Mesenchymal stem cell (in vitro differentiated cells and primary cell): ENCODE measurements at regions not wholly inside any gene's neighbourhood (a gene's known extent, or its start where the extent isn't known, plus 50 kb on each side); places are given as distances from the start of the nearest gene placed in this dataset.

Experiments
- DNase-seq: peaks from one replicate; pipeline ENCODE4 v3.0.0-alpha.2; 2013
- H2AFZ ChIP-seq: one replicate; pipeline ENCODE4 v1.6.1; 2013; ENCODE audit warnings: low read depth, mild to moderate bottlenecking, control low read depth, inconsistent platforms, low read length, moderate library complexity
- H2AK5ac ChIP-seq: 2 replicates; pipeline ENCODE4 v1.6.1; 2013; ENCODE audit warnings: low read length, moderate library complexity, mild to moderate bottlenecking, inconsistent platforms; ENCODE audit not compliant: severe bottlenecking
- H2BK120ac ChIP-seq: one replicate; pipeline ENCODE4 v1.6.1; 2013; ENCODE audit warnings: low read depth, mild to moderate bottlenecking, inconsistent platforms, low read length, moderate library complexity
- H2BK12ac ChIP-seq, 2 experiments: one replicate each; pipeline ENCODE4 v1.6.1; 2013; ENCODE audit warnings: inconsistent platforms in 2 of 2, low read length in 2 of 2, mild to moderate bottlenecking in 2 of 2, moderate library complexity in 2 of 2, control low read depth in 1 of 2
- H2BK15ac ChIP-seq: one replicate; pipeline ENCODE4 v1.6.1; 2013; ENCODE audit warnings: mild to moderate bottlenecking, low read depth, inconsistent platforms; ENCODE audit not compliant: poor library complexity, severe bottlenecking
- H2BK5ac ChIP-seq: 2 replicates; pipeline ENCODE4 v1.6.1; 2013; ENCODE audit warnings: low read depth, mild to moderate bottlenecking, low read length, control low read depth, inconsistent platforms; ENCODE audit not compliant: poor library complexity, severe bottlenecking
- H3K14ac ChIP-seq, 2 experiments: one replicate each; pipeline ENCODE4 v1.6.1; 2013; ENCODE audit warnings: inconsistent platforms in 2 of 2, low read length in 2 of 2, control low read depth in 1 of 2, mild to moderate bottlenecking in 1 of 2, moderate library complexity in 1 of 2
- H3K18ac ChIP-seq, 2 experiments: one replicate each; pipeline ENCODE4 v1.6.1; 2013; ENCODE audit warnings: inconsistent platforms in 2 of 2, low read length in 2 of 2, control low read depth in 1 of 2, low read depth in 1 of 2, mild to moderate bottlenecking in 1 of 2
- H3K23ac ChIP-seq, 2 experiments: one replicate each; pipeline ENCODE4 v1.6.1; 2013; ENCODE audit warnings: inconsistent platforms in 2 of 2, low read length in 2 of 2, mild to moderate bottlenecking in 2 of 2, moderate library complexity in 2 of 2, control low read depth in 1 of 2
- H3K27ac ChIP-seq: 2 replicates; pipeline ENCODE4 v1.5.1; 2013; ENCODE audit warnings: mild to moderate bottlenecking, moderate library complexity, low read length, control low read depth, inconsistent platforms; ENCODE audit not compliant: poor library complexity, severe bottlenecking
- H3K27me3 ChIP-seq, 2 experiments: 2 replicates each; pipeline versions ENCODE4 v1.6.1 to v1.7.0; 2013; ENCODE audit warnings: low read length in 2 of 2, mild to moderate bottlenecking in 2 of 2, moderate library complexity in 2 of 2, control low read depth in 1 of 2, inconsistent platforms in 1 of 2; ENCODE audit not compliant: control insufficient read depth in 1 of 2, insufficient read depth in 1 of 2
- H3K36me3 ChIP-seq, 2 experiments: 2 replicates each; pipeline versions ENCODE4 v1.6.1 to v1.7.0; 2013; ENCODE audit warnings: low read length in 2 of 2, control low read depth in 1 of 2, inconsistent platforms in 1 of 2, low read depth in 1 of 2, mild to moderate bottlenecking in 1 of 2; ENCODE audit not compliant: insufficient read depth in 2 of 2, control insufficient read depth in 1 of 2
- H3K4ac ChIP-seq, 2 experiments: one replicate each; pipeline ENCODE4 v1.6.1; 2013; ENCODE audit warnings: inconsistent platforms in 2 of 2, low read length in 2 of 2, mild to moderate bottlenecking in 2 of 2, moderate library complexity in 2 of 2, control low read depth in 1 of 2, low read depth in 1 of 2
- H3K4me1 ChIP-seq: 2 replicates; pipeline ENCODE4 v1.6.1; 2013; ENCODE audit warnings: low read depth, low read length, control low read depth; ENCODE audit not compliant: control insufficient read depth, insufficient read depth
- H3K4me2 ChIP-seq: 2 replicates; pipeline ENCODE4 v1.6.1; 2013; ENCODE audit warnings: low read length, mild to moderate bottlenecking, inconsistent platforms; ENCODE audit not compliant: poor library complexity, severe bottlenecking
- H3K4me3 ChIP-seq, 2 experiments: 2 replicates each; pipeline versions ENCODE4 v1.5.1 to v1.7.0; 2013; ENCODE audit warnings: low read length in 2 of 2, mild to moderate bottlenecking in 2 of 2, control low read depth in 1 of 2, low read depth in 1 of 2; ENCODE audit not compliant: insufficient read depth in 1 of 2
- H3K79me1 ChIP-seq: replicated peaks from 2 replicates; pipeline ENCODE4 v1.6.1; 2013; ENCODE audit warnings: mild to moderate bottlenecking, control low read depth, low read length, inconsistent platforms; ENCODE audit not compliant: poor library complexity, severe bottlenecking
- H3K9ac ChIP-seq: 2 replicates; pipeline ENCODE4 v1.7.0; 2013; ENCODE audit warnings: mild to moderate bottlenecking, low read length, moderate library complexity
- H3K9me3 ChIP-seq: 2 replicates; pipeline ENCODE4 v1.7.0; 2013; ENCODE audit warnings: mild to moderate bottlenecking, low read length; ENCODE audit not compliant: control insufficient read depth
- H4K8ac ChIP-seq: one replicate; pipeline ENCODE4 v1.6.1; 2013; ENCODE audit warnings: inconsistent platforms, mild to moderate bottlenecking, low read length, moderate library complexity
- H4K91ac ChIP-seq: one replicate; pipeline ENCODE4 v1.6.1; 2013; ENCODE audit warnings: mild to moderate bottlenecking, low read length, inconsistent platforms
- WGBS: methylation state at CpG from one replicate; pipeline ENCODE4 v1.1.7; 2013; ENCODE audit warnings: mixed read lengths; 5-methylcytosine and 5-hydroxymethylcytosine counted together

DNA sequence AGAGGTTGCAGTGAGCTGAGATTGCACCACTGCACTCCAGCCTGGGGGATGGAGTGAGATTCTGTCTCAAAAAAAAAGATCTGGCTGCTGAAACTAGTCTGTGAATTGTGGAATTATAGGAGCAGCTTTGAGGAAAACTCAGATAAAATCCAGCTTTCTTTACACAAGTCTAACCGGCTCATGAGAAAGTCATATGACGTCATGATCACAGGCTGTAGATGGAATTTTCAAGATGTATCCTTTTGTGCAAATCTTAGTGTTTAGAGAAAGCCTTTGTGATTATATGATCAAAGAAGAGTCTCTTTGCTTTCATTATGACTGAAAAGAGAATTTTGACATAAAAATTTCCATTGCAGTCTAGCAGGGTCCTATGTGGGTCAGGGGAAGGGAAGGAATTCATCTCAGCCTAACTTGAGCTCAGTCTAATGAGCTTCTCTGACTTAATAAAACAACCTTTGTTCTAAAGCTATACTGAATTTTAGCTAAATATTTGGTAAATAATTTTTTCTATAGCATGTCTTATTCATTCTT is 90.2 kb upstream of the NCK2 start:
- Histone ChIP-seq H3K18ac (no peak overlapping the region), H3K79me1 (no peaks in the 10 kb centered on the region), H4K8ac (no peak overlapping the region), H3K27me3 (no peaks in the 10 kb centered on the region), H3K9ac (no peak overlapping the region), H4K91ac (no peak overlapping the region), H3K4me2 (no peak overlapping the region), H2AK5ac (no peak overlapping the region), H2AFZ (no peak overlapping the region), H3K4me3 (no peak overlapping the region), H3K23ac (no peak overlapping the region), H3K9me3 (peaks cover 4% of the 10 kb centered on the region), H3K36me3 (no peaks in the 10 kb centered on the region), H3K4me1 (no peaks in the 10 kb centered on the region), H2BK120ac (no peak overlapping the region), H3K4ac (no peak overlapping the region), H3K14ac (no peak overlapping the region), H2BK5ac (no peak overlapping the region), H2BK15ac (no peak overlapping the region), H3K27ac (no peak overlapping the region), H2BK12ac (no peak overlapping the region)
- DNase-seq, result no peak
- 96% methylated on average over 2 of the region's 2 CpGs for WGBS

DNA sequence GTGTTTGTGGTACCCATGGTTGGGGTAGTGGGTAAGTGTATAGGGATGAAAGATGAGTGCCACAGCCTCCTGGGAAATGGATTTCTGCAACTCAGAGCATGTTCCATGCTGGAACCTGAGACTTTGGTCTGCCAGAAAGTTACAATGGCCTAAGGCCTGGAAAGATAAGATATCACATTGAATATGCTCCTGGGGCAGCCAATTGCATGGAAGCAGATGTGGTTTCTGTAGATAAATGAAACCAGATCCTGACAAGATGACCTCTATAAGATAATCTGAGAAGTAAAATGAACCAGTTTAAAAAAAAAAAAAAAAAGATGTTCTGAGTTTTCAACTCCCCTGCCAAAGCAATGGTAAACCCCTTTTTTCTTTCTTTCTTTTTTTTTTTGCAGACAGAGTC is 91.4 kb upstream of the NCK2 start:
- no peak overlapping the region for H3K27ac ChIP-seq
- no peak overlapping the region for H4K8ac ChIP-seq
- H3K9ac ChIP-seq, result no peak overlapping the region
- H3K4me1 ChIP-seq, result no peaks in the 10 kb centered on the region
- no peak overlapping the region for H3K4me3 ChIP-seq
- no peaks in the 10 kb centered on the region for H3K36me3 ChIP-seq
- peak overlapping the region; percentile 27 for H4K91ac ChIP-seq
- H2BK5ac ChIP-seq, result no peak overlapping the region
- no peak overlapping the region for H3K4me2 ChIP-seq
- no peaks in the 10 kb centered on the region for H3K27me3 ChIP-seq
- no peak overlapping the region for H3K14ac ChIP-seq
- no peak overlapping the region for H2BK15ac ChIP-seq
- H2BK120ac ChIP-seq, result no peak overlapping the region
- no peak overlapping the region for H3K23ac ChIP-seq
- H3K18ac ChIP-seq, result no peak overlapping the region
- H2BK12ac ChIP-seq, result no peak overlapping the region
- no peaks in the 10 kb centered on the region for H3K79me1 ChIP-seq
- no peaks in the 10 kb centered on the region for H3K9me3 ChIP-seq
- no peak overlapping the region for H3K4ac ChIP-seq
- H2AFZ ChIP-seq, result no peak overlapping the region
- no peak overlapping the region for H2AK5ac ChIP-seq
- DNase-seq, result no peak

DNA sequence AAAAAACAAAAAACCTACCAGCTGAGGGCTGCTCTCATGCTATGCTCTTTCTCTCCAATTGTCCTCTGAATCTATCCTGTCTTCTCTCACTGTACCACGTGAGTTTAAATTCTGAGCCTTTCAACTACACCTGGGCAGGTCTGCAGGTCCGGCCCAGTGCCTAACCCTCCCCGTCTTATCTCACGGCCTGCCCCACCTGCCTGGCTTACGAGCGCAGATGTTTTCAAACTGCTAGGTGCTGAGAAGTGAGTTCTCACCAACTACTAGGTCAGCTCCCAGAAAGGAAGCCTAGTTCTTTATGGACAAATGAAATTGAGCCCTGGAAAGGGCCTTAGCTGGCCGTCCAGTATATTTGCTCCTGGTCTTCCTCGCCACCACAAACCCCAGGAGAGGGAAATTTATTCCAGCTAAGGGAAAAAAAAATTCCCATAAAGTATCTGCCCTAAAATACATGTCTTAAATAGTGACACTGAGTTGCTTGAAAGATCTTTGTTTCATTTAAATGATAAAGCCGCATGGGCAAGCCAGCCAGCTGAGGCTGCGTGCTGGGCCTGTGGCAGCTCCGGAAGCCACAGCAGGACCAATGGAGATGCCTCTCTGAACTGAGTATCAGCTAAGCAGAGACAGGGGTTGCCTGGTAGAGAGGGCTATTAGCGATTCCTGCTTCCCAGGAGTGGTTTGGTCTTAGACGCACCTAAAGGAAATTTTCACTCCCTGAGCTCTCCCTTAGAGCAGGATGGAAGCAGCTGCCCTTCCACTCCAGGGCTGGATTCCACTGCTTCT is 92.5 kb upstream of the NCK2 start:
- Histone ChIP-seq H4K8ac (no peak overlapping the region), H3K9me3 (no peaks in the 10 kb centered on the region), H3K4me1 (no peaks in the 10 kb centered on the region), H2BK120ac (no peak overlapping the region), H3K4me2 (no peak overlapping the region), H3K18ac (no peak overlapping the region), H2BK12ac (no peak overlapping the region), H4K91ac (no peak overlapping the region), H3K14ac (no peak overlapping the region), H2BK15ac (no peak overlapping the region), H3K36me3 (no peaks in the 10 kb centered on the region), H3K9ac (no peak overlapping the region), H2BK5ac (no peak overlapping the region), H3K79me1 (no peaks in the 10 kb centered on the region), H3K27me3 (peaks cover 0 to 6% of the 10 kb centered on the region in 2 experiments), H3K4me3 (no peak overlapping the region), H2AFZ (no peak overlapping the region), H3K27ac (no peak overlapping the region), H2AK5ac (no peak overlapping the region), H3K23ac (no peak overlapping the region), H3K4ac (no peak overlapping the region)
- DNase-seq, result no peak
- 78% methylated on average over 12 of the region's 13 CpGs for WGBS

DNA sequence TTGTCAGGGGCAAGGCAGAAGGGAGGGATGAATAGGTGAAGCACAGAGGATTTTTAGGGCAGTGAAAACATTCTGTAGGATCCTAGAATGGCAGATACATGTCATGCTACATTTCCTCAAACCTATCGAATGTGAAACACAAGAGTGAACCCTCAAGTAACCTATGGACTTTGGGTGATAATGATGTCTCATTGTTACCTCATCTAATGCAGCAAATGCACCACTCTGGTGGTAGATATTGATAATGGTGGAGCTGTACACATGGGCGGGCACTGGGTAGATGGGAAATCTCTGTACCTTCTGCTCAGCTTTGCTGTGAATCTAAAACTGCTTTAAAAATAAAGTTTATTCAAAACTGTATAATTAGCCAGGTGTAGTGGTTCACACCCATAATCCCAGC is 95.2 kb upstream of the NCK2 start:
- Histone ChIP-seq H2BK120ac (peak overlapping the region; percentile 1), H4K8ac (no peak overlapping the region), H3K9me3 (no peaks in the 10 kb centered on the region), H3K9ac (no peak overlapping the region), H3K79me1 (no peaks in the 10 kb centered on the region), H3K14ac (no peak overlapping the region), H3K27me3 (peaks cover 12 to 31% of the 10 kb centered on the region in 2 experiments), H4K91ac (no peak overlapping the region), H2AK5ac (no peak overlapping the region), H3K27ac (no peak overlapping the region), H2BK15ac (no peak overlapping the region), H3K18ac (no peak overlapping the region), H3K36me3 (no peaks in the 10 kb centered on the region), H2BK5ac (no peak overlapping the region), H3K23ac (no peak overlapping the region), H3K4me1 (no peaks in the 10 kb centered on the region), H3K4ac (no peak overlapping the region), H2AFZ (no peak overlapping the region), H3K4me2 (no peak overlapping the region), H2BK12ac (no peak overlapping the region), H3K4me3 (no peak overlapping the region)
- DNase-seq, result no peak
- 100% methylated on average over 1 of the region's 2 CpGs for WGBS
